WTC11 (cell line): ENCODE measurements at regions not wholly inside any gene's neighbourhood (a gene's known extent, or its start where the extent isn't known, plus 50 kb on each side); places are given as distances from the start of the nearest gene placed in this dataset.
"Not testable (repeated sequence)": the region's sequence is repeated elsewhere in the genome, so short reads cannot be mapped to it uniquely, and the experiment has no call there.

ENCODE experiments used
- ATF2 ChIP-seq: sonication (generic); formaldehyde crosslinking; IDR thresholded peaks from 2 replicates; pipeline ENCODE4 v1.8.1; 2022; ENCODE audit warnings: low read depth, missing genetic modification reagents, borderline replicate concordance
- CTCF ChIP-seq: fragments of 200-600 bp; IDR thresholded peaks from 2 replicates; pipeline ENCODE4 v1.8.0; 2022; ENCODE audit warnings: antibody characterized with exemption
- ESRRA ChIP-seq: sonication (generic); formaldehyde crosslinking; IDR thresholded peaks from 2 replicates; pipeline ENCODE4 v1.8.1; 2022; ENCODE audit warnings: mild to moderate bottlenecking, missing genetic modification reagents, borderline replicate concordance
- NFYB ChIP-seq: sonication (generic); formaldehyde crosslinking; conservative IDR thresholded peaks from 2 replicates; pipeline ENCODE4 v1.8.0; 2022; ENCODE audit warnings: low read depth, missing genetic modification reagents
- RELA ChIP-seq: sonication (generic); formaldehyde crosslinking; IDR thresholded peaks from 2 replicates; pipeline ENCODE4 v1.8.1; 2022; ENCODE audit warnings: missing genetic modification reagents, mild to moderate bottlenecking, borderline replicate concordance
- RORB ChIP-seq: fragments of 250-450 bp; sonication (Bioruptor Pico); IDR thresholded peaks from 2 replicates; pipeline ENCODE4 v1.9.0; 2021; ENCODE audit warnings: mild to moderate bottlenecking
- TEAD4 ChIP-seq: sonication (generic); formaldehyde crosslinking; IDR thresholded peaks from 2 replicates; pipeline ENCODE4 v1.8.0; 2022; ENCODE audit warnings: mild to moderate bottlenecking, missing genetic modification reagents
- USF2 ChIP-seq: sonication (generic); formaldehyde crosslinking; IDR thresholded peaks from 2 replicates; pipeline ENCODE4 v1.8.1; 2023; ENCODE audit warnings: mild to moderate bottlenecking, missing genetic modification reagents, moderate library complexity
- ZNF232 ChIP-seq: sonication (generic); formaldehyde crosslinking; IDR thresholded peaks from 2 replicates; pipeline ENCODE4 v1.8.0; 2022; ENCODE audit warnings: mild to moderate bottlenecking, missing genetic modification reagents
- TF ChIP-seq, protein P1 (sequence below): sonication (generic); formaldehyde crosslinking; IDR thresholded peaks from 2 replicates; pipeline ENCODE4 v1.8.1; 2022; ENCODE audit warnings: mild to moderate bottlenecking, missing genetic modification reagents, moderate library complexity, borderline replicate concordance
- TF ChIP-seq, protein P2 (sequence below): sonication (generic); formaldehyde crosslinking; conservative IDR thresholded peaks from 2 replicates; pipeline ENCODE4 v1.8.1; 2023; ENCODE audit warnings: mild to moderate bottlenecking, low read depth, missing genetic modification reagents, moderate library complexity
- TF ChIP-seq, protein P3 (sequence below): sonication (generic); formaldehyde crosslinking; IDR thresholded peaks from 2 replicates; pipeline ENCODE4 v1.8.0; 2022; ENCODE audit warnings: missing genetic modification reagents

- TF ChIP-seq RELA (CRISPR knock-in tag); ESRRA (CRISPR knock-in tag); CTCF; TEAD4; ATF2 (CRISPR knock-in tag); USF2 (CRISPR knock-in tag); NFYB (CRISPR knock-in tag); RORB (CRISPR knock-in tag); ZNF232: not testable (repeated sequence)
- TF ChIP-seq, protein P1, sequence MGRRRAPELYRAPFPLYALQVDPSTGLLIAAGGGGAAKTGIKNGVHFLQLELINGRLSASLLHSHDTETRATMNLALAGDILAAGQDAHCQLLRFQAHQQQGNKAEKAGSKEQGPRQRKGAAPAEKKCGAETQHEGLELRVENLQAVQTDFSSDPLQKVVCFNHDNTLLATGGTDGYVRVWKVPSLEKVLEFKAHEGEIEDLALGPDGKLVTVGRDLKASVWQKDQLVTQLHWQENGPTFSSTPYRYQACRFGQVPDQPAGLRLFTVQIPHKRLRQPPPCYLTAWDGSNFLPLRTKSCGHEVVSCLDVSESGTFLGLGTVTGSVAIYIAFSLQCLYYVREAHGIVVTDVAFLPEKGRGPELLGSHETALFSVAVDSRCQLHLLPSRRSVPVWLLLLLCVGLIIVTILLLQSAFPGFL (CRISPR knock-in tag) = not testable (repeated sequence)
- TF ChIP-seq, protein P2, sequence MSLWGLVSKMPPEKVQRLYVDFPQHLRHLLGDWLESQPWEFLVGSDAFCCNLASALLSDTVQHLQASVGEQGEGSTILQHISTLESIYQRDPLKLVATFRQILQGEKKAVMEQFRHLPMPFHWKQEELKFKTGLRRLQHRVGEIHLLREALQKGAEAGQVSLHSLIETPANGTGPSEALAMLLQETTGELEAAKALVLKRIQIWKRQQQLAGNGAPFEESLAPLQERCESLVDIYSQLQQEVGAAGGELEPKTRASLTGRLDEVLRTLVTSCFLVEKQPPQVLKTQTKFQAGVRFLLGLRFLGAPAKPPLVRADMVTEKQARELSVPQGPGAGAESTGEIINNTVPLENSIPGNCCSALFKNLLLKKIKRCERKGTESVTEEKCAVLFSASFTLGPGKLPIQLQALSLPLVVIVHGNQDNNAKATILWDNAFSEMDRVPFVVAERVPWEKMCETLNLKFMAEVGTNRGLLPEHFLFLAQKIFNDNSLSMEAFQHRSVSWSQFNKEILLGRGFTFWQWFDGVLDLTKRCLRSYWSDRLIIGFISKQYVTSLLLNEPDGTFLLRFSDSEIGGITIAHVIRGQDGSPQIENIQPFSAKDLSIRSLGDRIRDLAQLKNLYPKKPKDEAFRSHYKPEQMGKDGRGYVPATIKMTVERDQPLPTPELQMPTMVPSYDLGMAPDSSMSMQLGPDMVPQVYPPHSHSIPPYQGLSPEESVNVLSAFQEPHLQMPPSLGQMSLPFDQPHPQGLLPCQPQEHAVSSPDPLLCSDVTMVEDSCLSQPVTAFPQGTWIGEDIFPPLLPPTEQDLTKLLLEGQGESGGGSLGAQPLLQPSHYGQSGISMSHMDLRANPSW (CRISPR knock-in tag) = not testable (repeated sequence)
- TF ChIP-seq, protein P3, sequence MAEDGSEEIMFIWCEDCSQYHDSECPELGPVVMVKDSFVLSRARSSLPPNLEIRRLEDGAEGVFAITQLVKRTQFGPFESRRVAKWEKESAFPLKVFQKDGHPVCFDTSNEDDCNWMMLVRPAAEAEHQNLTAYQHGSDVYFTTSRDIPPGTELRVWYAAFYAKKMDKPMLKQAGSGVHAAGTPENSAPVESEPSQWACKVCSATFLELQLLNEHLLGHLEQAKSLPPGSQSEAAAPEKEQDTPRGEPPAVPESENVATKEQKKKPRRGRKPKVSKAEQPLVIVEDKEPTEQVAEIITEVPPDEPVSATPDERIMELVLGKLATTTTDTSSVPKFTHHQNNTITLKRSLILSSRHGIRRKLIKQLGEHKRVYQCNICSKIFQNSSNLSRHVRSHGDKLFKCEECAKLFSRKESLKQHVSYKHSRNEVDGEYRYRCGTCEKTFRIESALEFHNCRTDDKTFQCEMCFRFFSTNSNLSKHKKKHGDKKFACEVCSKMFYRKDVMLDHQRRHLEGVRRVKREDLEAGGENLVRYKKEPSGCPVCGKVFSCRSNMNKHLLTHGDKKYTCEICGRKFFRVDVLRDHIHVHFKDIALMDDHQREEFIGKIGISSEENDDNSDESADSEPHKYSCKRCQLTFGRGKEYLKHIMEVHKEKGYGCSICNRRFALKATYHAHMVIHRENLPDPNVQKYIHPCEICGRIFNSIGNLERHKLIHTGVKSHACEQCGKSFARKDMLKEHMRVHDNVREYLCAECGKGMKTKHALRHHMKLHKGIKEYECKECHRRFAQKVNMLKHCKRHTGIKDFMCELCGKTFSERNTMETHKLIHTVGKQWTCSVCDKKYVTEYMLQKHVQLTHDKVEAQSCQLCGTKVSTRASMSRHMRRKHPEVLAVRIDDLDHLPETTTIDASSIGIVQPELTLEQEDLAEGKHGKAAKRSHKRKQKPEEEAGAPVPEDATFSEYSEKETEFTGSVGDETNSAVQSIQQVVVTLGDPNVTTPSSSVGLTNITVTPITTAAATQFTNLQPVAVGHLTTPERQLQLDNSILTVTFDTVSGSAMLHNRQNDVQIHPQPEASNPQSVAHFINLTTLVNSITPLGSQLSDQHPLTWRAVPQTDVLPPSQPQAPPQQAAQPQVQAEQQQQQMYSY (CRISPR knock-in tag) = not testable (repeated sequence)
These were observed 360.6 kb upstream of the ZNF337 start for GRCh38 chr20:26057135-26057752.
